ENCODE measurements at regions not wholly inside any gene's neighbourhood (a gene's known extent, or its start where the extent isn't known, plus 50 kb on each side); places are given as distances from the start of the nearest gene placed in this dataset.

DNA sequence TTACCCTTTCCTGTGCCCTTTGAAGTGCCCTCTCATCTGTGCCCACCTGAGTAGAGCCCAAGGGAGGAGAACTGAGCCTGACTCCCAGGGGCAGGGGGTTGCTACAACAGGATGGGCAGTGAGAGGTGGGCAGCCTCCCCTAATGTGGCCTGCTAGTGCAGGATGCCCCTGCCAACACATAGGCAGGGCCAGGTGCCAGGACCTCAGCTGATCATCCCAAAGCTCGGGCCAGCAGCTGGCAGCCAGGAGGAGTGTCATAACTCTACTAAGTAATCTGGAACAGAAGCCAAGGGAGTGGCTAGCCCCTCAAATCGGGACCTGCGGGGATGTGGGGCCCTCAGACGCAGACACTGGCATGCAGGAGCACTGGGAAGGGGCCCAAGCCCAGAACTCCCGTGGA is 208.8 kb upstream of the RAB4A start:
- TF ChIP-seq CTCF (conservative IDR thresholded peaks at IDR 0.05; ENCODE audit: low read depth, low read length) (no peak), EZH2 (IDR thresholded peaks at IDR 0.05; ENCODE audit: borderline replicate concordance, low read depth, low read length, poor library complexity, severe bottlenecking) (no peak)
